ENCODE measurements at regions not wholly inside any gene's neighbourhood (a gene's known extent, or its start where the extent isn't known, plus 50 kb on each side); places are given as distances from the start of the nearest gene placed in this dataset.
"Not testable (repeated sequence)": the region's sequence is repeated elsewhere in the genome, so short reads cannot be mapped to it uniquely, and the experiment has no call there.

- DNase-seq, result no peak
- H3K9me3 Mint-ChIP-seq, result peaks cover 3% of the 10 kb centered on the region
- ChIA-PET POLR2A (no interaction called here), CTCF (no interaction called here)
- H3K27me3 Mint-ChIP-seq, result no peaks in the 10 kb centered on the region
- H3K36me3 Mint-ChIP-seq (ENCODE audit: low read depth), result no peaks in the 10 kb centered on the region
- no peaks in the 10 kb centered on the region for H3K4me1 Mint-ChIP-seq
- H3K4me3 Mint-ChIP-seq, result no peak overlapping the region
- no peak overlapping the region for H3K27ac Mint-ChIP-seq
Measured at GRCh38 chr17:54678158-54678557, 222.5 kb upstream of the TOM1L1 start.

GRCh38 chr17:54680410-54680809, 220.2 kb upstream of the TOM1L1 start:
- CTCF ChIA-PET, result no interaction called here

GRCh38 chr17:54694287-54694887, 206.3 kb upstream of the TOM1L1 start:
- Mint-ChIP-seq H3K4me3 (no peak overlapping the region), H3K27me3 (no peaks in the 10 kb centered on the region), H3K4me1 (no peaks in the 10 kb centered on the region), H3K9me3 (peaks cover 11% of the 10 kb centered on the region), H3K27ac (no peak overlapping the region), H3K36me3 (ENCODE audit: low read depth) (no peaks in the 10 kb centered on the region)
- ChIA-PET CTCF (no interaction called here), POLR2A (no interaction called here)
- DNase-seq, result no peak

More at GRCh38 chr17:54680410-54680809, 220.2 kb upstream of the TOM1L1 start:
- H3K4me3 Mint-ChIP-seq, result no peak overlapping the region
- no peaks in the 10 kb centered on the region for H3K4me1 Mint-ChIP-seq
- DNase-seq, result no peak
- POLR2A ChIA-PET, result no interaction called here
- no peak overlapping the region for H3K27ac Mint-ChIP-seq
- no peaks in the 10 kb centered on the region for H3K36me3 Mint-ChIP-seq (ENCODE audit: low read depth)
- peaks cover 2% of the 10 kb centered on the region for H3K9me3 Mint-ChIP-seq
- H3K27me3 Mint-ChIP-seq, result no peaks in the 10 kb centered on the region

DNA sequence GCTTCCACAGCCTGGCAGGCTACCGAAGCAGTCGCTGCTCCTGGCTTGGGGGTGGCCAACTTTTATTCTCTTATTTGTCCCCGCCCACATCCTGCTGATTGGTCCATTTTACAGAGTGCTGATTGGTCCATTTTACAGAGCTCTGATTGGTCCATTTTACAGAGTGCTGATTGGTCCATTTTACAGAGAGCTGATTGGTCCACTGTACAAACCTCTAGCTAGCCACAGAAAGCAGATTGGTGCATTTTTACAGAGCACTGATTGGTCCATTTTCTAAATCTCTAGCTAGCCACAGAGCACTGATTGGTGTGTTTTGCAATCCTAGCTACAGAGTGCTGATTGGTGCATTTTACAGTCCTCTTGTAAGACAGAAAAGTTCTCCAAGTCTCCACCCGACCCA, 187.9 kb upstream of the TOM1L1 start:
- H3K4me1 Mint-ChIP-seq; POLR2A ChIA-PET; H3K27ac Mint-ChIP-seq; H3K9me3 Mint-ChIP-seq; H3K27me3 Mint-ChIP-seq; CTCF ChIA-PET; H3K36me3 Mint-ChIP-seq (ENCODE audit: low read depth); DNase-seq; H3K4me3 Mint-ChIP-seq: not testable (repeated sequence)

DNA sequence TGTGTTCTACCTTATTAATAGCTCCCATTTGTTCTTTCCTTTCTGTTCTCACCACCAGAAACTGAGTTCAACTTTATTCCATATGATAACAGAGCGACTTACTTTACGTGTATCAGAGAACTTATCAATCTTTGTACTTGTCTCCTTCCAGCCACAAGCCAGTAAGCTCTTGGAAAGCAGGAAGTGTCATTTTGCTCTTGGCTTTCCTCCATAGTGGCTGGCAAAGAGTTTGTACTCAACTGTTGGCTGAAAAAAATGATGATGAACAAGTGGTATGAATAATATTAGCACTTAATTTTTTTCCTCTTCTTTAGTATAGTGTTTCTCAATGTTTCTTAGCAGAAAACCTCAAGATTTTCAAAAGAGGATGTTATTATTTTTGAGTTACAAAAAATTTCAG, 182.4 kb upstream of the TOM1L1 start:
- Mint-ChIP-seq H3K27ac (no peak overlapping the region), H3K4me1 (no peaks in the 10 kb centered on the region), H3K27me3 (no peaks in the 10 kb centered on the region), H3K4me3 (no peak overlapping the region), H3K9me3 (no peaks in the 10 kb centered on the region), H3K36me3 (ENCODE audit: low read depth) (no peaks in the 10 kb centered on the region)
- CTCF ChIA-PET, result no interaction called here
- DNase-seq, result no peak
- POLR2A ChIA-PET, result no interaction called here

DNA sequence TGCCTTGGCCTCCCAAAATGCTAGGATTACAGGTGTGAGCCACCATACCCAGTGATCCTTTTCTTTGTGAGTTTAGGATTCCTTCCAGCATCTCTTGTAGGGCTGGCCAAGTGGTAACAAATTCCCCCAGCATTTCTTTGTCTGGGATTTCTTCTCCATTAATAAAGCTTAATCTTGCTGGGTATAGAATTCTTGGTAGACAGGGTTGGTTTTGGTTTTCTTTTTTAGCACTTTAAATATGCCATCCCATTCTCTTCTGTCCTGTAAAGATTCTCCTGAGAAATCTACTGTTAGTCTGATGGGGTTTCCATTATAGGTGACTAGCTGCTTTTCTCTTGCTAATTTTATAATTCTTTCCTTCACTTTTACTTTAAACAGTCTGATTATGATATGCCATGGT, 173.0 kb upstream of the TOM1L1 start:
- CTCF ChIA-PET, result no interaction called here

DNA sequence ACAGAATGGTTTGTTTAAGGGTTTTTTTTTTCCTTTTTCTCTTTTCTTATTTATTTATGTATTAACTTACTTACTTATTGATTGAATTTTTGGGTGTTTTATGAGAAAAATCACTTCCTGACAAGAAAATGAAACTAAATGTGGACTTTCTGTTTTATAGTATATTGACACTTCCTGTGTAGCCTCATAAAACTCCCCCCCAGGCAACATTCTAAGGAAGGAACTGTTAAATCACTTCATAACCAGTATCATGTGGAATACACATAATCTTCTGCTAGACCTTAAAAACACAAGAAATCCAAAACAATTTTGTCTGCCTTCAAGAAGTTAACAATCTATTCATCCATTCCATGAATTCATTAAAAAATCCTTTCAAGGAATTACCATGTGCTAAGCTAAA, 164.1 kb upstream of the TOM1L1 start:
- no peak overlapping the region for H3K4me3 Mint-ChIP-seq
- ChIA-PET CTCF (no interaction called here), POLR2A (no interaction called here)
- no peaks in the 10 kb centered on the region for H3K36me3 Mint-ChIP-seq (ENCODE audit: low read depth)
- H3K9me3 Mint-ChIP-seq, result peaks cover 2% of the 10 kb centered on the region
- no peaks in the 10 kb centered on the region for H3K27me3 Mint-ChIP-seq
- H3K4me1 Mint-ChIP-seq, result no peaks in the 10 kb centered on the region
- DNase-seq, result no peak
- H3K27ac Mint-ChIP-seq, result no peak overlapping the region

More for the DNA sequence above, 173.0 kb upstream of the TOM1L1 start:
- Mint-ChIP-seq H3K4me3 (no peak overlapping the region), H3K9me3 (peaks cover 29% of the 10 kb centered on the region), H3K36me3 (ENCODE audit: low read depth) (no peaks in the 10 kb centered on the region), H3K4me1 (no peaks in the 10 kb centered on the region), H3K27me3 (no peaks in the 10 kb centered on the region), H3K27ac (no peak overlapping the region)
- no peak for DNase-seq
- POLR2A ChIA-PET, result no interaction called here

GRCh38 chr17:54738496-54738895, 162.2 kb upstream of the TOM1L1 start:
- Mint-ChIP-seq H3K4me3 (no peak overlapping the region), H3K27ac (no peak overlapping the region), H3K4me1 (no peaks in the 10 kb centered on the region), H3K36me3 (ENCODE audit: low read depth) (no peaks in the 10 kb centered on the region), H3K27me3 (no peaks in the 10 kb centered on the region), H3K9me3 (peaks cover 2% of the 10 kb centered on the region)
- ChIA-PET POLR2A (no interaction called here), CTCF (no interaction called here)
- DNase-seq, result no peak

DNA sequence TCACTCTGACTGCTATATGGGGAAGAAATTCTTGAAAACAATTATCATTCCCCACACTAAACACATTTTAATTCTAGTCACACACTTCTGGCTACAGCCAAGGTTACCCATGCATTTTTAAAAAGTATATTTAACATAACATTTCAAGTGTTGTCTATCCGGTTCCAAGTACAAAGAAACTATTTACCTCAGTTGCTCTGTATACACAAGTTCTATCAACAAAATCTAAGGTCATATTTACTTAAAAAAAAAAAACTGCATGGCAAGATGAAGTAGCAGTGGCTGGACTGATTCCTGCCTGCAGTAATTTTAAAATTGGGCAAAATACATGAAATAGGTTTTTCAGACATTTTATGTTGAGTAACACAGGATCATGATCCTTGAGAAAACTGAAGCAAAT, 155.9 kb upstream of the TOM1L1 start:
- Mint-ChIP-seq H3K4me1 (no peaks in the 10 kb centered on the region), H3K9me3 (peaks cover 4% of the 10 kb centered on the region), H3K27ac (no peak overlapping the region), H3K4me3 (no peak overlapping the region), H3K36me3 (ENCODE audit: low read depth) (no peaks in the 10 kb centered on the region), H3K27me3 (no peaks in the 10 kb centered on the region)
- ChIA-PET POLR2A (no interaction called here), CTCF (no interaction called here)
- no peak for DNase-seq

DNA sequence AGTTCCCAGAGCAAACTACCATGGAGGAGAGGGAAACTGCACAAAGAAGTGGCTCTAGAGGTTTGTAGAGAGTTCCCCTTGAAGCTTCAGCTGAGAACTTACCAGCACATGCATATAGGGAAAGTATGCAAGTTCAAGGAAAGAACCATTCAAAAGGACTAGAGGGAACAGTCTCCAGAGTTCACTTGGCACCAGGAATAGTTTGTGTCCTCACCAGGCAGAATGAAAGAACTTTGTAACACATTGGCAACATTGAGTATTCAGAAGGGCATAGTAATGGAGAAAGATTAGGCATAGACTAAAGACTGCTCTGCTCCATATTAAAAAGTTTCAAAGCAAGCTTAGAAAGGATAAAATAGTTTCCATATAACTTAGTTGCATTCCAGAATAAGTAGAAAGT, 155.4 kb upstream of the TOM1L1 start:
- ChIA-PET CTCF (no interaction called here), POLR2A (no interaction called here)
- Mint-ChIP-seq H3K36me3 (ENCODE audit: low read depth) (no peaks in the 10 kb centered on the region), H3K9me3 (peaks cover 4% of the 10 kb centered on the region), H3K27me3 (no peaks in the 10 kb centered on the region), H3K4me3 (no peak overlapping the region), H3K4me1 (no peaks in the 10 kb centered on the region), H3K27ac (no peak overlapping the region)
- no peak for DNase-seq

DNA sequence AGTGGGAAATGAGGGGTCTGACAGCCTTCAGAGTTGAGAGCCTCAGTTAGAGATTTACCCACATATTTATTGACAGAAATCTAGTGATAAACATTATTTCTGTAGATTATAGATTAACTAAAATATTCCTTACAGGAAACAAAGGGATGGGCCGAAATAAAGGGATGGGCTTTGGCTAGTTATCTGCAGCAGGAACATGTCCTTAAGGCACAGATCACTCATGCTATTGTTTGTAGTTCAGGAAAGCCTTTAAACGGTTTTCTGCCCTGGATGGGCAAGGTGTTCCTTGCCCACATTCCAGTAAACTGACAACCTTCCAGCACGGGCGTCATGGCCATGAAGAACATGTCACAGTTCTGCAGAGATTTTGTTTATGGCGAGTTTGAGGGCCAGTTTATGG, 154.8 kb upstream of the TOM1L1 start:
- no peak overlapping the region for H3K4me3 Mint-ChIP-seq
- CTCF ChIA-PET, result no interaction called here
- no peaks in the 10 kb centered on the region for H3K27me3 Mint-ChIP-seq
- no peak for DNase-seq
- no peaks in the 10 kb centered on the region for H3K36me3 Mint-ChIP-seq (ENCODE audit: low read depth)
- POLR2A ChIA-PET, result no interaction called here
- no peaks in the 10 kb centered on the region for H3K4me1 Mint-ChIP-seq
- H3K27ac Mint-ChIP-seq, result no peak overlapping the region
- peaks cover 4% of the 10 kb centered on the region for H3K9me3 Mint-ChIP-seq

DNA sequence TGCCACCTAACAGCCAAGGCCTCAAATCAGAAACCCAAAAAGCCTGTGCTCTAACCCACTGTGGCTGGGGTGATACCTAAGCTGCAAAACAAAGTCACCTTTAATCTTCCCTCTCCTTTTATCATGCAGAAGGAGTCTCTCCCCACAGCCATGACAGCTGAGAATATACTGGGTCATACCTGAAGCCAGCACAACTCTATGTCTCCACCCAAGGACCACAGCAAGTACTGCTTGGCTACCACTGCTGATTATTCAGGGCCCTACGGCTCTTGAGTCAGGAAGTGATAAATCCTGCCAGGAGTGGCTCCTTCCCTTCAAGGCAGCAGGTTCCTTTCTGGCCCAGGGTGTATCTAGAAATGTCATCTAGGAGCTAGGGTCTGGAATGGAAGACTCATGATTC, 151.5 kb upstream of the TOM1L1 start:
- POLR2A ChIA-PET, result no interaction called here
- no peaks in the 10 kb centered on the region for H3K36me3 Mint-ChIP-seq (ENCODE audit: low read depth)
- CTCF ChIA-PET, result no interaction called here

DNA sequence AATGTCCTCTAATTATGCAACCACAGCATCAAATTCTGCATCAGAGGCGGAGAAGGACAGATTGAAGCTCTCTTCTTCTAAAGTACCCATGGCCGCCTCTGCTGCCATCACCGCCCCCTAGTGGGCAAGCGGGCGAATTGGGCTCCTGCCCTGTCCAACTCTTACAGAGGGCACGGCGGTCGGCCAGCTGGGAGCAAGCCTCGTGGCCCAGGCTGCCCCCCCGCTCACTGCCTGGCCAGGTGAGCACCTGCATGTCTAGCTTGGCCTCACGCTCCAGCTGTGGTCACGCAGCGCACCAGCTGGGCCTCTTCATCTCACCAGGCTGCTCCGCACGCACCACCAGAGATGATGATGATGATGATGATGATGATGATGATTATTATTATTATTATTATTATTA, 146.1 kb upstream of the TOM1L1 start:
- Mint-ChIP-seq H3K36me3 (ENCODE audit: low read depth) (no peaks in the 10 kb centered on the region), H3K27me3 (no peaks in the 10 kb centered on the region), H3K9me3 (no peaks in the 10 kb centered on the region), H3K4me3 (no peak overlapping the region), H3K27ac (no peak overlapping the region), H3K4me1 (no peaks in the 10 kb centered on the region)
- POLR2A ChIA-PET, result no interaction called here
- no peak for DNase-seq
- CTCF ChIA-PET, result no interaction called here

More for the DNA sequence above, 151.5 kb upstream of the TOM1L1 start:
- H3K4me1 Mint-ChIP-seq, result no peaks in the 10 kb centered on the region
- DNase-seq, result no peak
- H3K27me3 Mint-ChIP-seq, result no peaks in the 10 kb centered on the region
- no peak overlapping the region for H3K4me3 Mint-ChIP-seq
- no peak overlapping the region for H3K27ac Mint-ChIP-seq
- peaks cover 4% of the 10 kb centered on the region for H3K9me3 Mint-ChIP-seq

- H3K4me3 Mint-ChIP-seq, result no peak overlapping the region
- H3K27me3 Mint-ChIP-seq, result no peaks in the 10 kb centered on the region
- ChIA-PET CTCF (no interaction called here), POLR2A (no interaction called here)
- DNase-seq, result no peak
- H3K9me3 Mint-ChIP-seq, result peaks cover 3% of the 10 kb centered on the region
- no peaks in the 10 kb centered on the region for H3K36me3 Mint-ChIP-seq (ENCODE audit: low read depth)
- H3K4me1 Mint-ChIP-seq, result no peaks in the 10 kb centered on the region
- H3K27ac Mint-ChIP-seq, result no peak overlapping the region
Measured at GRCh38 chr17:54760836-54761235, 139.8 kb upstream of the TOM1L1 start.
